IMR-90 (cell line): ENCODE measurements at regions not wholly inside any gene's neighbourhood (a gene's known extent, or its start where the extent isn't known, plus 50 kb on each side); places are given as distances from the start of the nearest gene placed in this dataset.

Experiments used
- ATAC-seq: fragments of 200-7000 bp; cut with Tn5 transposase; 2 replicates; pipeline ENCODE4 v1.9.1; 2020; ENCODE audit warnings: low read depth, mild to moderate bottlenecking, moderate library complexity
- BruUV-seq: library from RNA; stranded (reverse); fragments of 400-500 nt; replicated peaks from 2 replicates; lab custom pipeline; 2021; lab: Mats Ljungman, UMichigan
- CTCF ChIA-PET: fragments of 300-600 bp; formaldehyde crosslinking; extraction: SDS; loops from one replicate; lab custom pipeline; 2021; ENCODE audit warnings: antibody characterized with exemption; lab: Yijun Ruan, JAX
- POLR2A ChIA-PET: fragments of 300-600 bp; sonication (Branson Sonifier 250); formaldehyde crosslinking; loops from one replicate; lab custom pipeline; 2022; ENCODE audit warnings: antibody characterized with exemption; ENCODE audit not compliant: unreplicated experiment; lab: Charles Lee
- DNase-seq: peaks from one replicate; pipeline ENCODE4 v3.0.0; 2013
- H2AFZ ChIP-seq: replicated peaks from 2 replicates; pipeline ENCODE3; 2013; ENCODE audit warnings: low read length, mild to moderate bottlenecking; ENCODE audit not compliant: poor library complexity
- H2AK5ac ChIP-seq: 2 replicates; pipeline ENCODE4 v1.6.1; 2013; ENCODE audit warnings: low read depth, low read length, inconsistent platforms
- H2AK9ac ChIP-seq: replicated peaks from 2 replicates; pipeline ENCODE3; 2013; ENCODE audit warnings: mild to moderate bottlenecking, low read depth, low read length, moderate library complexity; ENCODE audit not compliant: poor library complexity
- H2BK120ac ChIP-seq: 2 replicates; pipeline ENCODE4 v1.6.1; 2013; ENCODE audit warnings: low read depth, low read length, inconsistent platforms
- H2BK15ac ChIP-seq: 3 replicates; pipeline ENCODE4 v1.6.1; 2013; ENCODE audit warnings: low read depth, low read length, inconsistent platforms
- H2BK20ac ChIP-seq: 2 replicates; pipeline ENCODE4 v1.6.1; 2013; ENCODE audit warnings: low read depth, mild to moderate bottlenecking, inconsistent platforms, low read length, moderate library complexity
- H2BK5ac ChIP-seq: 2 replicates; pipeline ENCODE4 v1.6.1; 2013; ENCODE audit warnings: mild to moderate bottlenecking, low read depth, low read length, inconsistent platforms; ENCODE audit not compliant: poor library complexity, severe bottlenecking
- H3K14ac ChIP-seq: replicated peaks from 2 replicates; pipeline ENCODE4 v1.6.1; 2013; ENCODE audit warnings: low read depth, low read length, inconsistent platforms
- H3K18ac ChIP-seq: 2 replicates; pipeline ENCODE4 v1.6.1; 2013; ENCODE audit warnings: low read depth, low read length, control low read depth
- H3K23ac ChIP-seq: 2 replicates; pipeline ENCODE4 v1.6.1; 2013; ENCODE audit warnings: low read depth, low read length, inconsistent platforms
- H3K27ac ChIP-seq: 2 replicates; pipeline ENCODE4 v1.5.1; 2013; ENCODE audit warnings: mild to moderate bottlenecking, control low read depth, low read length; ENCODE audit not compliant: insufficient read depth
- H3K27me3 ChIP-seq: 2 replicates; pipeline ENCODE4 v1.6.1; 2013; ENCODE audit warnings: low read length; ENCODE audit not compliant: control insufficient read depth, insufficient read depth
- H3K36me3 ChIP-seq: 2 replicates; pipeline ENCODE4 v1.6.1; 2013; ENCODE audit warnings: low read length, mixed read lengths; ENCODE audit not compliant: control insufficient read depth, insufficient read depth
- H3K4ac ChIP-seq: 2 replicates; pipeline ENCODE4 v1.6.1; 2013; ENCODE audit warnings: low read depth, low read length, inconsistent platforms
- H3K4me1 ChIP-seq: 2 replicates; pipeline ENCODE4 v1.6.1; 2013; ENCODE audit warnings: low read length, mixed read lengths; ENCODE audit not compliant: control insufficient read depth, insufficient read depth
- H3K4me2 ChIP-seq: 2 replicates; pipeline ENCODE4 v1.6.1; 2013; ENCODE audit warnings: low read depth, mild to moderate bottlenecking, control low read depth, low read length, moderate library complexity
- H3K4me3 ChIP-seq: 2 replicates; pipeline ENCODE4 v1.5.1; 2013; ENCODE audit warnings: low read depth, mild to moderate bottlenecking, control low read depth, low read length, moderate library complexity; ENCODE audit not compliant: insufficient read depth
- H3K56ac ChIP-seq: 2 replicates; pipeline ENCODE4 v1.6.1; 2013; ENCODE audit warnings: low read length, inconsistent platforms; ENCODE audit not compliant: insufficient read depth; ENCODE audit errors: extremely low read depth
- H3K79me1 ChIP-seq, 2 experiments: 2 replicates each; pipeline ENCODE4 v1.6.1; 2013; ENCODE audit warnings: low read length in 2 of 2, inconsistent platforms in 1 of 2, low read depth in 1 of 2
- H3K9ac ChIP-seq: 2 replicates; pipeline ENCODE4 v1.6.1; 2013; ENCODE audit warnings: low read depth, low read length, control low read depth
- H3K9me1 ChIP-seq: 2 replicates; pipeline ENCODE4 v1.6.1; 2013; ENCODE audit warnings: low read length, inconsistent platforms; ENCODE audit not compliant: insufficient read depth
- H3K9me3 ChIP-seq: 2 replicates; pipeline ENCODE4 v1.6.1; 2013; ENCODE audit warnings: low read length; ENCODE audit not compliant: control insufficient read depth, insufficient read depth
- H4K20me1 ChIP-seq: 2 replicates; pipeline ENCODE4 v1.6.1; 2013; ENCODE audit warnings: low read length, inconsistent platforms; ENCODE audit not compliant: insufficient read depth
- H4K5ac ChIP-seq: 2 replicates; pipeline ENCODE4 v1.6.1; 2013; ENCODE audit warnings: mild to moderate bottlenecking, low read depth, low read length, control low read depth
- H4K8ac ChIP-seq, 2 experiments: 2 replicates each; pipeline ENCODE4 v1.6.1; 2013; ENCODE audit warnings: low read depth in 2 of 2, low read length in 2 of 2, control low read depth in 1 of 2, inconsistent platforms in 1 of 2
- H4K91ac ChIP-seq: 2 replicates; pipeline ENCODE4 v1.6.1; 2013; ENCODE audit warnings: low read depth, low read length, inconsistent platforms; ENCODE audit not compliant: insufficient read depth
- BHLHE40 ChIP-seq: fragments of 150-350 bp; IDR thresholded peaks from 2 replicates; pipeline ENCODE4 v1.6.1; 2016; ENCODE audit warnings: mild to moderate bottlenecking, low read depth, low read length
- CEBPB ChIP-seq: IDR thresholded peaks from 2 replicates; pipeline ENCODE4 v1.6.1; 2012; ENCODE audit warnings: low read depth, low read length, improper control_type of control experiment
- CHD1 ChIP-seq: IDR thresholded peaks from 2 replicates; pipeline ENCODE4 v1.6.1; 2012; ENCODE audit warnings: low read depth, low read length, improper control_type of control experiment
- ELK1 ChIP-seq: fragments of 150-350 bp; IDR thresholded peaks from 2 replicates; pipeline ENCODE4 v1.6.1; 2016; ENCODE audit warnings: low read depth, mild to moderate bottlenecking, low read length, moderate library complexity, borderline replicate concordance
- FOS ChIP-seq: fragments of 150-350 bp; IDR thresholded peaks from 2 replicates; pipeline ENCODE4 v1.6.1; 2016; ENCODE audit warnings: low read depth, low read length
- MXI1 ChIP-seq: IDR thresholded peaks from 2 replicates; pipeline ENCODE4 v1.6.1; 2012; ENCODE audit warnings: low read depth, mild to moderate bottlenecking, low read length, moderate library complexity, borderline replicate concordance
- NFE2L2 ChIP-seq: fragments of 150-350 bp; IDR thresholded peaks from 2 replicates; pipeline ENCODE4 v1.6.1; 2016; ENCODE audit warnings: low read depth, mild to moderate bottlenecking, low read length
- POLR2A ChIP-seq: IDR thresholded peaks from 2 replicates; pipeline ENCODE4 v1.6.1; 2012; ENCODE audit warnings: mild to moderate bottlenecking, low read depth, low read length
- RAD21 ChIP-seq: IDR thresholded peaks from 2 replicates; pipeline ENCODE4 v1.6.1; 2012; ENCODE audit warnings: low read length, improper control_type of control experiment
- RCOR1 ChIP-seq: IDR thresholded peaks from 2 replicates; pipeline ENCODE4 v1.6.1; 2012; ENCODE audit warnings: mild to moderate bottlenecking, low read length, improper control_type of control experiment; ENCODE audit not compliant: insufficient replicate concordance
- RFX5 ChIP-seq: IDR thresholded peaks from 2 replicates; pipeline ENCODE4 v1.8.0; 2012; ENCODE audit warnings: low read depth, mild to moderate bottlenecking, low read length, moderate library complexity
- SMC3 ChIP-seq: fragments of 150-350 bp; IDR thresholded peaks from 2 replicates; pipeline ENCODE4 v1.6.1; 2016; ENCODE audit warnings: low read depth, mild to moderate bottlenecking, antibody characterized with exemption, low read length, moderate library complexity
- USF2 ChIP-seq: fragments of 150-350 bp; IDR thresholded peaks from 2 replicates; pipeline ENCODE4 v1.6.1; 2017; ENCODE audit warnings: mild to moderate bottlenecking, antibody characterized with exemption, low read length, low read depth
- WGBS, 2 experiments: methylation state at CpG; one replicate each; pipeline versions ENCODE4 v1.1.5 to v1.1.7; 2013; ENCODE audit warnings: missing lambda C conversion rate in 2 of 2; ENCODE audit not compliant: insufficient read length in 1 of 2; ENCODE audit errors: extremely low coverage in 2 of 2; 5-methylcytosine and 5-hydroxymethylcytosine counted together
- dilution Hi-C: fragments of 300-500 bp; cut with HindIII; formaldehyde crosslinking; loops from one replicate; pipeline ENCODE4 v1.14.3; 2018; ENCODE audit warnings: low sequenced_read_pairs; ENCODE audit not compliant: unreplicated experiment
- in situ Hi-C: fragments of 300-500 bp; cut with MboI; formaldehyde crosslinking; loops from 3 replicates; pipeline ENCODE4 v1.14.3; 2019; ENCODE audit warnings: low sequenced_read_pairs, inconsistent platforms, mixed read lengths
- intact Hi-C: fragments of 100-400 bp; cut with micrococcal nuclease; formaldehyde crosslinking; loops from 2 replicates; pipeline ENCODE4 v1.10.0; 2022
- TF ChIP-seq, protein P1 (sequence below): conservative IDR thresholded peaks from 2 replicates; pipeline ENCODE4 v1.5.1; 2012; ENCODE audit warnings: mild to moderate bottlenecking, low read depth, low read length, improper control_type of control experiment

DNA sequence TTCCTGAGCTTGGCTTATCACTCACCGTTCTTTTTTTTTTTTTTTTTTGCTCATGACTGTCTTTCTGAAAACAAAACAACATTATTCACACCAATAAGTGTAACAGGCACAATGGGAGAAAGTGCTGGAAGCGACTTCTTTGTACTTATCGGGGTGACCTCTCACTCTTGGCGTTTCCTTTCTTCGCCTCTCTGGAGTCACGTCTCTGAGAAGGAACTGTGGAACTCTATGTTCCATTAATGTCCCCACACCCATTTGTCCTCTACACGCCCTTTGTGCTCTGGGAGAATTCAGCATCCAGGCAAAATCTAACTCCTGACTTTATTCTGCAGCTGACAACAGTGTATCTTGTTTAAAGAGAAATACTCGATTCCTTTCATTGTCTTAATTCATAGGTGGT, 70.8 kb upstream of the FAM204A start:
- no peak overlapping the region for H2BK120ac ChIP-seq
- no peak overlapping the region for H2AFZ ChIP-seq
- no TSS peak for BruUV-seq
- H3K9ac ChIP-seq: no peak overlapping the region
- no peak overlapping the region for H3K27ac ChIP-seq
- H2AK5ac ChIP-seq: no peak overlapping the region
- DNase-seq (no peak), ATAC-seq (no peak)
- H3K56ac ChIP-seq: no peak overlapping the region
- in situ Hi-C loops (no loop called here), intact Hi-C loops (no loop called here), dilution Hi-C loops (no loop called here)
- H2BK5ac ChIP-seq: no peak overlapping the region
- no peaks in the 10 kb centered on the region for H4K20me1 ChIP-seq
- no peak overlapping the region for H3K4ac ChIP-seq
- no peak overlapping the region for H3K14ac ChIP-seq
- H3K18ac ChIP-seq: no peak overlapping the region
- H3K9me1 ChIP-seq: no peaks in the 10 kb centered on the region
- H2AK9ac ChIP-seq: no peak overlapping the region
- H2BK20ac ChIP-seq: no peak overlapping the region
- H4K91ac ChIP-seq: no peak overlapping the region
- no peak overlapping the region for H3K23ac ChIP-seq
- no peaks in the 10 kb centered on the region for H3K4me1 ChIP-seq
- no peak overlapping the region for H4K8ac ChIP-seq
- TF ChIP-seq FOS (no peak), NFE2L2 (no peak), RAD21 (no peak), RCOR1 (no peak), SMC3 (no peak), USF2 (no peak), POLR2A (no peak), MXI1 (no peak), BHLHE40 (no peak), CEBPB (no peak), CHD1 (no peak), RFX5 (no peak), ELK1 (no peak)
- TF ChIP-seq, protein P1, sequence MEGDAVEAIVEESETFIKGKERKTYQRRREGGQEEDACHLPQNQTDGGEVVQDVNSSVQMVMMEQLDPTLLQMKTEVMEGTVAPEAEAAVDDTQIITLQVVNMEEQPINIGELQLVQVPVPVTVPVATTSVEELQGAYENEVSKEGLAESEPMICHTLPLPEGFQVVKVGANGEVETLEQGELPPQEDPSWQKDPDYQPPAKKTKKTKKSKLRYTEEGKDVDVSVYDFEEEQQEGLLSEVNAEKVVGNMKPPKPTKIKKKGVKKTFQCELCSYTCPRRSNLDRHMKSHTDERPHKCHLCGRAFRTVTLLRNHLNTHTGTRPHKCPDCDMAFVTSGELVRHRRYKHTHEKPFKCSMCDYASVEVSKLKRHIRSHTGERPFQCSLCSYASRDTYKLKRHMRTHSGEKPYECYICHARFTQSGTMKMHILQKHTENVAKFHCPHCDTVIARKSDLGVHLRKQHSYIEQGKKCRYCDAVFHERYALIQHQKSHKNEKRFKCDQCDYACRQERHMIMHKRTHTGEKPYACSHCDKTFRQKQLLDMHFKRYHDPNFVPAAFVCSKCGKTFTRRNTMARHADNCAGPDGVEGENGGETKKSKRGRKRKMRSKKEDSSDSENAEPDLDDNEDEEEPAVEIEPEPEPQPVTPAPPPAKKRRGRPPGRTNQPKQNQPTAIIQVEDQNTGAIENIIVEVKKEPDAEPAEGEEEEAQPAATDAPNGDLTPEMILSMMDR: no peak
- no peaks in the 10 kb centered on the region for H3K79me1 ChIP-seq
- no peak overlapping the region for H3K4me2 ChIP-seq
- H3K9me3 ChIP-seq: no peaks in the 10 kb centered on the region
- ChIA-PET POLR2A (interaction anchor here (0.6 kb wide), 1 partner anchor 685 kb away, joined by 4 read pairs; no protein-coding TSS in a partner anchor), CTCF (interaction anchor here (0.6 kb wide), 2 partner anchors 9 to 888 kb away, joined by 3 to 4 read pairs; no protein-coding TSS in a partner anchor)
- 5% methylated on average over 4 of the region's 8 CpGs; no CpG with 5 or more reads in 1 of the 2 experiments for WGBS, 2 experiments
- no peaks in the 10 kb centered on the region; the same call in 1 of the 2 replicates for H3K27me3 ChIP-seq
- no peak overlapping the region for H2BK15ac ChIP-seq
- no peaks in the 10 kb centered on the region for H3K36me3 ChIP-seq
- H4K5ac ChIP-seq: no peak overlapping the region
- no peak overlapping the region for H3K4me3 ChIP-seq
